ENCODE measurements at regions not wholly inside any gene's neighbourhood (a gene's known extent, or its start where the extent isn't known, plus 50 kb on each side); places are given as distances from the start of the nearest gene placed in this dataset.

GRCh38 chr2:161061786-161062185, 98.4 kb upstream of the TANK start:
- TF ChIP-seq ZNF331 (CRISPR knock-in tag; IDR thresholded peaks at IDR 0.05; ENCODE audit: low read depth), result no peak
- Mint-ChIP-seq H3K36me3 (ENCODE audit: low read depth) (no peaks in the 10 kb centered on the region), H3K27ac (no peak overlapping the region), H3K9me3 (peaks cover 3% of the 10 kb centered on the region), H3K27me3 (ENCODE audit: insufficient read depth, low read depth, poor library complexity) (peaks cover 2% of the 10 kb centered on the region), H3K4me1 (peaks cover 8% of the 10 kb centered on the region), H3K4me3 (no peak overlapping the region)
- Histone ChIP-seq H3K79me2 (replicated peaks; ENCODE audit: insufficient read depth) (no peaks in the 10 kb centered on the region), H3K4me1 (ENCODE audit: insufficient read depth) (peaks cover 6% of the 10 kb centered on the region), H3K4me3 (no peak overlapping the region), H3F3A (replicated peaks; ENCODE audit: low read depth) (no peaks in the 10 kb centered on the region), H3K4me2 (no peak overlapping the region), H3K27ac (ENCODE audit: low read depth) (no peak overlapping the region), H2AFZ (no peak overlapping the region), H3K36me3 (ENCODE audit: insufficient read depth) (0 out of 2 replicates have a peak, but pooled peaks cover under 1% of the 10 kb centered on the region), H4K20me1 (replicated peaks; ENCODE audit: insufficient read depth) (no peaks in the 10 kb centered on the region), H3K9me2 (ENCODE audit: insufficient read depth) (0 out of 2 replicates have a peak, but pooled peaks cover 5% of the 10 kb centered on the region), H3K27me3 (ENCODE audit: insufficient read depth) (no peaks in the 10 kb centered on the region)
- ATAC-seq (no peak), DNase-seq (ENCODE audit: low spot score) (no peak)

GRCh38 chr2:161063157-161063945, 96.9 kb upstream of the TANK start:
- Histone ChIP-seq H3K4me2 (peak overlapping the region; percentile 44; the same call in 1 of the 2 replicates), H3K79me2 (replicated peaks; ENCODE audit: insufficient read depth) (no peaks in the 10 kb centered on the region), H3K9me2 (ENCODE audit: insufficient read depth) (no peaks in the 10 kb centered on the region), H3K4me1 (ENCODE audit: insufficient read depth) (peaks cover 6% of the 10 kb centered on the region), H3F3A (replicated peaks; ENCODE audit: low read depth) (no peaks in the 10 kb centered on the region), H3K36me3 (ENCODE audit: insufficient read depth) (no peaks in the 10 kb centered on the region), H3K27ac (ENCODE audit: low read depth) (no peak overlapping the region), H4K20me1 (replicated peaks; ENCODE audit: insufficient read depth) (no peaks in the 10 kb centered on the region), H2AFZ (peak overlapping the region; percentile 84), H3K4me3 (no peak overlapping the region), H3K27me3 (ENCODE audit: insufficient read depth) (no peaks in the 10 kb centered on the region)
- no peaks in the 10 kb centered on the region; the same call in 2 of the 3 replicates for H3K9me3 Mint-ChIP-seq
- TF ChIP-seq REST (IDR thresholded peaks at IDR 0.05; ENCODE audit: unreplicated experiment) (no peak), CREB1 (CRISPR knock-in tag; IDR thresholded peaks at IDR 0.05; ENCODE audit: low read depth) (no peak)
- TF ChIP-seq, protein P1, sequence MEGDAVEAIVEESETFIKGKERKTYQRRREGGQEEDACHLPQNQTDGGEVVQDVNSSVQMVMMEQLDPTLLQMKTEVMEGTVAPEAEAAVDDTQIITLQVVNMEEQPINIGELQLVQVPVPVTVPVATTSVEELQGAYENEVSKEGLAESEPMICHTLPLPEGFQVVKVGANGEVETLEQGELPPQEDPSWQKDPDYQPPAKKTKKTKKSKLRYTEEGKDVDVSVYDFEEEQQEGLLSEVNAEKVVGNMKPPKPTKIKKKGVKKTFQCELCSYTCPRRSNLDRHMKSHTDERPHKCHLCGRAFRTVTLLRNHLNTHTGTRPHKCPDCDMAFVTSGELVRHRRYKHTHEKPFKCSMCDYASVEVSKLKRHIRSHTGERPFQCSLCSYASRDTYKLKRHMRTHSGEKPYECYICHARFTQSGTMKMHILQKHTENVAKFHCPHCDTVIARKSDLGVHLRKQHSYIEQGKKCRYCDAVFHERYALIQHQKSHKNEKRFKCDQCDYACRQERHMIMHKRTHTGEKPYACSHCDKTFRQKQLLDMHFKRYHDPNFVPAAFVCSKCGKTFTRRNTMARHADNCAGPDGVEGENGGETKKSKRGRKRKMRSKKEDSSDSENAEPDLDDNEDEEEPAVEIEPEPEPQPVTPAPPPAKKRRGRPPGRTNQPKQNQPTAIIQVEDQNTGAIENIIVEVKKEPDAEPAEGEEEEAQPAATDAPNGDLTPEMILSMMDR (conservative IDR thresholded peaks at IDR 0.05; ENCODE audit: low read depth in 2 of 2), result peak; percentile 87 to 94
- TF ChIP-seq, protein P2, sequence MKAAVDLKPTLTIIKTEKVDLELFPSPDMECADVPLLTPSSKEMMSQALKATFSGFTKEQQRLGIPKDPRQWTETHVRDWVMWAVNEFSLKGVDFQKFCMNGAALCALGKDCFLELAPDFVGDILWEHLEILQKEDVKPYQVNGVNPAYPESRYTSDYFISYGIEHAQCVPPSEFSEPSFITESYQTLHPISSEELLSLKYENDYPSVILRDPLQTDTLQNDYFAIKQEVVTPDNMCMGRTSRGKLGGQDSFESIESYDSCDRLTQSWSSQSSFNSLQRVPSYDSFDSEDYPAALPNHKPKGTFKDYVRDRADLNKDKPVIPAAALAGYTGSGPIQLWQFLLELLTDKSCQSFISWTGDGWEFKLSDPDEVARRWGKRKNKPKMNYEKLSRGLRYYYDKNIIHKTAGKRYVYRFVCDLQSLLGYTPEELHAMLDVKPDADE (IDR thresholded peaks at IDR 0.05), result no peak
- DNase-seq (ENCODE audit: low spot score) (peak; percentile 92), ATAC-seq (peak; percentile 97)
- no peaks in the 10 kb centered on the region for H3K36me3 Mint-ChIP-seq (ENCODE audit: low read depth)
- no peak overlapping the region for H3K27ac Mint-ChIP-seq
- H3K4me3 Mint-ChIP-seq, result no peak overlapping the region
- H3K4me1 Mint-ChIP-seq, result peaks cover 8% of the 10 kb centered on the region
- H3K27me3 Mint-ChIP-seq (ENCODE audit: insufficient read depth, low read depth, poor library complexity), result peaks cover 2% of the 10 kb centered on the region
